Stimulated activated CD4-positive, alpha-beta T cell treated with anti-CD3 and anti-CD28 coated beads, Interleukin-1b, Interleukin-23, amount 100 ng/mL, for 4 hours (primary cell): ENCODE measurements at regions not wholly inside any gene's neighbourhood (a gene's known extent, or its start where the extent isn't known, plus 50 kb on each side); places are given as distances from the start of the nearest gene placed in this dataset.
A peak's percentile ranks its signal among the peaks of the same experiment; 100 is the strongest.
"Not testable (repeated sequence)": the region's sequence is repeated elsewhere in the genome, so short reads cannot be mapped to it uniquely, and the experiment has no call there.

Experiments used
- DNase-seq, 2 donors: peaks; one replicate each; pipeline ENCODE4 v3.0.0-alpha.2; 2020; ENCODE audit warnings: low read depth in 2 of 2

GRCh38 chr5:1748271-1748670 is 51.4 kb downstream of the MRPL36 start:
- no peak for DNase-seq

GRCh38 chr5:1747803-1748085 is 51.9 kb downstream of the MRPL36 start:
- no peak for DNase-seq

- DNase-seq: no peak
Observed at GRCh38 chr5:1747079-1747802, 52.4 kb downstream of the MRPL36 start.

- no peak for DNase-seq
Observed at GRCh38 chr5:1746371-1747078, 53.1 kb downstream of the MRPL36 start.

- no peak for DNase-seq
Observed at GRCh38 chr5:1745796-1746370, 53.8 kb downstream of the MRPL36 start.

- DNase-seq: no peak
Observed at GRCh38 chr5:1745123-1745795, 54.4 kb downstream of the MRPL36 start.

GRCh38 chr5:1744393-1745122 is 55.1 kb downstream of the MRPL36 start:
- DNase-seq: no peak

GRCh38 chr5:1743769-1744085 is 55.9 kb downstream of the MRPL36 start:
- no peak for DNase-seq

- no peak for DNase-seq
Observed at GRCh38 chr5:1743061-1743768, 56.4 kb downstream of the MRPL36 start.

- peak; percentile 11 to 45 for DNase-seq
Observed at GRCh38 chr5:1737790-1738405, 61.7 kb downstream of the MRPL36 start.

GRCh38 chr5:1736889-1737711 is 62.5 kb downstream of the MRPL36 start:
- DNase-seq: no peak

GRCh38 chr5:1736065-1736464 is 63.6 kb downstream of the MRPL36 start:
- no peak for DNase-seq

- DNase-seq: no peak
Observed at GRCh38 chr5:1735320-1735970, 64.2 kb downstream of the MRPL36 start.

- DNase-seq: no peak
Observed at GRCh38 chr5:1734908-1735289, 64.7 kb downstream of the MRPL36 start.

- DNase-seq: no peak
Observed at GRCh38 chr5:1734271-1734907, 65.2 kb downstream of the MRPL36 start.

GRCh38 chr5:1733369-1733768 is 66.3 kb downstream of the MRPL36 start:
- DNase-seq: no peak

GRCh38 chr5:1732945-1733344 is 66.7 kb downstream of the MRPL36 start:
- no peak for DNase-seq

- DNase-seq: no peak
Observed at GRCh38 chr5:1732238-1732941, 67.2 kb downstream of the MRPL36 start.

- not testable (repeated sequence) for DNase-seq
Observed at GRCh38 chr5:1731855-1732237, 67.8 kb downstream of the MRPL36 start.
